ENCODE measurements at regions not wholly inside any gene's neighbourhood (a gene's known extent, or its start where the extent isn't known, plus 50 kb on each side); places are given as distances from the start of the nearest gene placed in this dataset.

GRCh38 chr2:180520921-180521581 lies 459.4 kb upstream of the UBE2E3 start:
- TF ChIP-seq CTCF (IDR thresholded peaks at IDR 0.05) (no peak), ZFX (IDR thresholded peaks at IDR 0.05; ENCODE audit: borderline replicate concordance) (no peak)

Data from 22Rv1 (cell line).